Activated naive CD4-positive, alpha-beta T cell treated with anti-CD3 and anti-CD28 coated beads, Interleukin-2, amount 10 ng/mL, durations not matched to agents 7 days and 5 days (primary cell): ENCODE measurements at regions not wholly inside any gene's neighbourhood (a gene's known extent, or its start where the extent isn't known, plus 50 kb on each side); places are given as distances from the start of the nearest gene placed in this dataset.
"Not testable (repeated sequence)": the region's sequence is repeated elsewhere in the genome, so short reads cannot be mapped to it uniquely, and the experiment has no call there.

Experiments
- CTCF ChIA-PET: fragments of 350-600 bp; sonication (Branson Sonifier 250); formaldehyde crosslinking; loops from one replicate; lab custom pipeline; 2021; ENCODE audit warnings: antibody characterized with exemption; lab: Charles Lee
- DNase-seq: peaks from one replicate; pipeline ENCODE4 v3.0.0-alpha.2; 2020
- H3K27ac Mint-ChIP-seq: one replicate; pipeline ENCODE4 v1.8.0; 2021; ENCODE audit warnings: mild to moderate bottlenecking, moderate library complexity, mixed read lengths
- H3K27me3 Mint-ChIP-seq: one replicate; pipeline ENCODE4 v1.8.0; 2021; ENCODE audit warnings: mild to moderate bottlenecking, mixed read lengths
- H3K36me3 Mint-ChIP-seq: one replicate; pipeline ENCODE4 v1.8.0; 2021; ENCODE audit warnings: mixed read lengths
- H3K4me1 Mint-ChIP-seq: one replicate; pipeline ENCODE4 v1.8.0; 2021; ENCODE audit warnings: mixed read lengths
- H3K4me3 Mint-ChIP-seq: one replicate; pipeline ENCODE4 v1.8.0; 2021; ENCODE audit warnings: mild to moderate bottlenecking, moderate library complexity, mixed read lengths
- H3K9me3 Mint-ChIP-seq: one replicate; pipeline ENCODE4 v1.8.0; 2021; ENCODE audit warnings: mixed read lengths

GRCh38 chr6:11961923-11962322 lies 50.2 kb upstream of the HIVEP1 start:
- no peaks in the 10 kb centered on the region for H3K9me3 Mint-ChIP-seq
- H3K27me3 Mint-ChIP-seq = peaks cover 5% of the 10 kb centered on the region
- CTCF ChIA-PET = no interaction called here
- H3K4me1 Mint-ChIP-seq = no peaks in the 10 kb centered on the region
- H3K4me3 Mint-ChIP-seq = no peak overlapping the region
- DNase-seq = no peak
- H3K27ac Mint-ChIP-seq = no peak overlapping the region
- no peaks in the 10 kb centered on the region for H3K36me3 Mint-ChIP-seq

DNA sequence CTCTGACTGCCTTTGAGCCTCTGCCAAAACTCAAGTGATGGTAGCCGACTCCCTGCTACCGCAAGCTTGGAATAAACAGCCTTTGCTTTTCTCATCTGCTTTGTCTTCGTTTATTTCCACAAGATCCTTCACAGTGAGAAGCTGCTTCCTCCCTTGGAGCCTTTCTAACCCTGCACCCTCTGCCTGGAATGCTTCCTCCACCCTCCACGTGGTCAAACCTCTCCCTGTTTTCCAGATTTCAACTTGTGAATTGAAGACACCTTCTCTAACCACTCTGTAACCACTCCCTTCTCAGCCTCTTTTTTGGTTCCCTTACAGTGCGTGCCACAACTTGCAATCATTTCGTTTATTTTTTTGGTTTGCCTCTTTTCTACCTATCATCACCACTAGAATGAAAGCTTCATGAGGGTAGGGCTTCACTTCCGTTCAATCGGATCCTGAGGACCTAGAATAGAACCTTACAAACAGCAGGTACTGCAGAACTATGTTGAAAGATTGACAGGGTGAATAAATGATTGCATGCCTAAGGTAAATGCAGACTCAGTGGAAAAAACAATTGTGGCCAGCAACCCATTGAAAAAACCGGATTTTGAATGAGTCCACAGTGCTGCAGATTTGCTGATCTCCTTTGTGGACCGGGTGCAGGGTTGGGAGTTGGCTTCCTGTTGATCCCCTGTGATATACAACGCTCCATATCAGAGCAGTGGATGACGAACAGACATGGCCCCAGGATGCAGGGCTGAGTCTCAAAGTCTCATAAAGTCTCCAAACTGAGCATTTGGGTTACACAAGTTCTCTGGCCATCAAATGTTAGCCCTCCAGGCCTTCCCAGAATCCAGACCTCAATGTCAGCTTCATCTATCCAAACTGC lies 51.0 kb upstream of the HIVEP1 start:
- no peaks in the 10 kb centered on the region for H3K36me3 Mint-ChIP-seq
- H3K9me3 Mint-ChIP-seq = peaks cover 3% of the 10 kb centered on the region
- H3K27ac Mint-ChIP-seq = no peak overlapping the region
- H3K4me3 Mint-ChIP-seq = no peak overlapping the region
- CTCF ChIA-PET = no interaction called here
- H3K4me1 Mint-ChIP-seq = no peaks in the 10 kb centered on the region
- peaks cover 5% of the 10 kb centered on the region for H3K27me3 Mint-ChIP-seq
- no peak for DNase-seq

- Mint-ChIP-seq H3K27ac (no peak overlapping the region), H3K36me3 (no peaks in the 10 kb centered on the region), H3K4me3 (no peak overlapping the region), H3K9me3 (peaks cover 3% of the 10 kb centered on the region), H3K4me1 (no peaks in the 10 kb centered on the region), H3K27me3 (peaks cover 5% of the 10 kb centered on the region)
- DNase-seq = no peak
- CTCF ChIA-PET = no interaction called here
Observed at GRCh38 chr6:11956781-11957180, 55.3 kb upstream of the HIVEP1 start.

GRCh38 chr6:11953641-11954040 lies 58.5 kb upstream of the HIVEP1 start:
- Mint-ChIP-seq H3K4me1 (no peaks in the 10 kb centered on the region), H3K27me3 (no peaks in the 10 kb centered on the region), H3K9me3 (peaks cover 3% of the 10 kb centered on the region), H3K36me3 (no peaks in the 10 kb centered on the region), H3K27ac (no peak overlapping the region), H3K4me3 (no peak overlapping the region)
- CTCF ChIA-PET = no interaction called here
- no peak for DNase-seq

DNA sequence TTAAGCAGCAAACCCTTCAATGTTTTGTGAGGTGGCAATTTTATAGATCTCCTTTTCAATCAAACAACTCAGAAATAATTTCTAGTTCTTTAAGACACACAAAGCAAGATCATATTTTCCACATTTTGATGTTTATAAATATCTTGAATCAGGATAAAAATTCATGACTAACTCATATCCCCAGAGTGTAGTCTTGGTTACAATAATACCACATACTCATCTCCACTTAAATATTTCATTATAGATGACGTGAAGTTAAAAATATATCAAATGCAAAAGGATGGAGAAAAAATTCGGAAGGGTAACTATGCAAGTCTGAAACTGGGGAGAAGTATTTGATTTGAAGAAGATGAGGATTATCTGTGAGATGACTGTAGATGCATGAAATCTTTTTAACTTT lies 59.8 kb upstream of the HIVEP1 start:
- H3K36me3 Mint-ChIP-seq = no peaks in the 10 kb centered on the region

GRCh38 chr6:11951868-11952267 lies 60.2 kb upstream of the HIVEP1 start:
- Mint-ChIP-seq H3K27me3 (no peaks in the 10 kb centered on the region), H3K4me1 (no peaks in the 10 kb centered on the region), H3K4me3 (no peak overlapping the region), H3K27ac (no peak overlapping the region), H3K36me3 (no peaks in the 10 kb centered on the region), H3K9me3 (peaks cover 3% of the 10 kb centered on the region)
- CTCF ChIA-PET = no interaction called here
- no peak for DNase-seq

More for the DNA sequence above, 59.8 kb upstream of the HIVEP1 start:
- CTCF ChIA-PET = no interaction called here
- Mint-ChIP-seq H3K27ac (no peak overlapping the region), H3K4me1 (no peaks in the 10 kb centered on the region), H3K9me3 (peaks cover 3% of the 10 kb centered on the region), H3K4me3 (no peak overlapping the region), H3K27me3 (no peaks in the 10 kb centered on the region)
- DNase-seq = no peak

- CTCF ChIA-PET = no interaction called here
- H3K9me3 Mint-ChIP-seq = no peaks in the 10 kb centered on the region
- no peaks in the 10 kb centered on the region for H3K4me1 Mint-ChIP-seq
- no peaks in the 10 kb centered on the region for H3K36me3 Mint-ChIP-seq
- no peak for DNase-seq
- H3K27ac Mint-ChIP-seq = no peak overlapping the region
- no peak overlapping the region for H3K4me3 Mint-ChIP-seq
- no peaks in the 10 kb centered on the region for H3K27me3 Mint-ChIP-seq
Observed at GRCh38 chr6:11950109-11950508, 62.0 kb upstream of the HIVEP1 start.

GRCh38 chr6:11947575-11947974 lies 64.5 kb upstream of the HIVEP1 start:
- Mint-ChIP-seq H3K4me3 (no peak overlapping the region), H3K4me1 (no peaks in the 10 kb centered on the region), H3K36me3 (no peaks in the 10 kb centered on the region), H3K27ac (no peak overlapping the region), H3K27me3 (no peaks in the 10 kb centered on the region), H3K9me3 (no peaks in the 10 kb centered on the region)
- no peak for DNase-seq
- CTCF ChIA-PET = interaction anchor here (0.7 kb wide), 1 partner anchor 1200 kb away, joined by 3 read pairs; no protein-coding TSS in a partner anchor

- Mint-ChIP-seq H3K27ac (no peak overlapping the region), H3K36me3 (no peaks in the 10 kb centered on the region), H3K27me3 (no peaks in the 10 kb centered on the region), H3K4me3 (no peak overlapping the region), H3K4me1 (no peaks in the 10 kb centered on the region), H3K9me3 (no peaks in the 10 kb centered on the region)
- DNase-seq = no peak
- CTCF ChIA-PET = interaction anchor here (0.7 kb wide), 1 partner anchor 1200 kb away, joined by 3 read pairs; no protein-coding TSS in a partner anchor
Observed at GRCh38 chr6:11947063-11947462, 65.0 kb upstream of the HIVEP1 start.

GRCh38 chr6:11944111-11944510 lies 68.0 kb upstream of the HIVEP1 start:
- Mint-ChIP-seq H3K36me3 (no peaks in the 10 kb centered on the region), H3K27me3 (no peaks in the 10 kb centered on the region), H3K27ac (no peak overlapping the region), H3K9me3 (no peaks in the 10 kb centered on the region), H3K4me1 (no peaks in the 10 kb centered on the region), H3K4me3 (no peak overlapping the region)
- CTCF ChIA-PET = no interaction called here
- no peak for DNase-seq

GRCh38 chr6:11943060-11943459 lies 69.1 kb upstream of the HIVEP1 start:
- no peaks in the 10 kb centered on the region for H3K36me3 Mint-ChIP-seq
- H3K4me1 Mint-ChIP-seq = no peaks in the 10 kb centered on the region
- H3K27ac Mint-ChIP-seq = no peak overlapping the region
- H3K9me3 Mint-ChIP-seq = no peaks in the 10 kb centered on the region
- H3K4me3 Mint-ChIP-seq = no peak overlapping the region
- DNase-seq = no peak
- H3K27me3 Mint-ChIP-seq = no peaks in the 10 kb centered on the region
- CTCF ChIA-PET = no interaction called here

GRCh38 chr6:11942185-11942864 lies 69.8 kb upstream of the HIVEP1 start:
- Mint-ChIP-seq H3K36me3 (no peaks in the 10 kb centered on the region), H3K9me3 (no peaks in the 10 kb centered on the region), H3K27ac (no peak overlapping the region), H3K4me3 (no peak overlapping the region), H3K27me3 (no peaks in the 10 kb centered on the region), H3K4me1 (no peaks in the 10 kb centered on the region)
- CTCF ChIA-PET = no interaction called here
- no peak for DNase-seq

DNA sequence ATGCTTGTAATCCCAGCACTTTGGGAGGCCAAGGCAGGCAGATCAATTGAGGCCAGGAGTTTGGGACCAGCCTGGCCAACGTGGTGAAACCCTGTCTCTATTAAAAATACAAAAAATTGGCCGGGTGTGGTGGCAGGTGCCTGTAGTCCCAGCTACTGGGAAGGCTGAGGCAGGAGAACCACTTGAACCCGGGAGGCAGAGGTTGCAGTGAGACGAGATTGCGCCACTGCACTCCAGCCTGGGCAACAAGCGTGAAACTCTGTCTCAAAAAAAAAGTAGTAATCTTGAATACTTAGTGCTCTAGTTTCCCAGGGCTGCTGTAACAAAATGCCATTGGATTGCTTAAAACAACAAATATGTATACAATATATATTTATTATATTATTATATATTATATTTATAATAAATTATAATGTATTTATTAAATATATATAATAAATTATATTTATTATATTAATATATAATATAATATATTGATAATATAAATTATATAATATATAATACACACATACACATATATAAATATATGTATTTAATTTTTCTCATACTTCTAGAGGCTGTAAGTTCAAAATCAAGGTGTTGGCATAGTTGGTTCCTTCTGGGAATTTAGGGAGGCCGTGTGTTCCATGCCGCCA lies 71.5 kb upstream of the HIVEP1 start:
- not testable (repeated sequence) for H3K4me1 Mint-ChIP-seq, DNase-seq, H3K36me3 Mint-ChIP-seq, H3K27me3 Mint-ChIP-seq, H3K27ac Mint-ChIP-seq, H3K9me3 Mint-ChIP-seq, H3K4me3 Mint-ChIP-seq
- CTCF ChIA-PET = interaction anchor here (0.7 kb wide), 1 partner anchor 51 kb away, joined by 3 read pairs; no protein-coding TSS in a partner anchor

DNA sequence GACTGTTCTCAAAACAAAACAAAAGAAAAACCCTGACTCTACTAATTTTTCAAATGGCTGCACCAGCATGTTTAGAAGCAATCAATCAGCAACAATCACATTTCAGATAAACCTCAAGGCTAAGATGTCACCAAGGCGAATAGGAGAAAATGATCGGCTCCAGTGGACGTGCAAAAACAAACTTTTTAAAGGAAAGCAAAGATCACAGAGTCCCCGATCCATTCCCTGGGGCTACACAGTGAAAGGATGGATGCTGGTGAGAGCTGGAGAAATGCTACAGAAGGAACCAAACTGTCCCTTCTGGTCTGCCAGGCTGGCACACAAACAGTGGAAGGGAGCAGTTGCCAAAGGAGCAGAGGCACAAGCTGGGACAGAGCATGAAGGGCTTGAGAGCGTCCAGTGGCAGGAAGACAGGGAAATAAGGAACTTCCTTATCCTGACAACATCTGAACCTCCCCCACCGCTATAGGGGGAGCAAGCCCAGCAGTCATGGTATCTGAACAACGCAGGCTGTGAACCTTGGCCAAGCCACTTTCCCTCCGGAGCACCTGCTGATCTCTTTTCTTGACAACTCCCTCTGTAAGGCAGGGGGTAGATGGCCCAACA lies 73.7 kb upstream of the HIVEP1 start:
- CTCF ChIA-PET = interaction anchor here (0.6 kb wide), 1 partner anchor 1121 kb away, joined by 3 read pairs; no protein-coding TSS in a partner anchor
- no peak for DNase-seq
- no peaks in the 10 kb centered on the region for H3K4me1 Mint-ChIP-seq
- H3K9me3 Mint-ChIP-seq = no peaks in the 10 kb centered on the region
- no peaks in the 10 kb centered on the region for H3K27me3 Mint-ChIP-seq
- no peak overlapping the region for H3K4me3 Mint-ChIP-seq
- H3K36me3 Mint-ChIP-seq = no peaks in the 10 kb centered on the region
- no peak overlapping the region for H3K27ac Mint-ChIP-seq
